B cell (primary cell): ENCODE measurements at regions not wholly inside any gene's neighbourhood (a gene's known extent, or its start where the extent isn't known, plus 50 kb on each side); places are given as distances from the start of the nearest gene placed in this dataset.

Experiments
- ATAC-seq: fragments of 200-7000 bp; cut with Tn5 transposase; one replicate; pipeline ENCODE4 v1.10.0; 2021; ENCODE audit warnings: low read depth, mild to moderate bottlenecking, moderate number of reproducible peaks, moderate library complexity
- CTCF ChIA-PET: fragments of 350-600 bp; sonication (Branson Sonifier 250); formaldehyde crosslinking; loops from one replicate; lab custom pipeline; 2021; ENCODE audit warnings: antibody characterized with exemption, inconsistent platforms; lab: Charles Lee
- POLR2A ChIA-PET: fragments of 350-600 bp; sonication (Branson Sonifier 250); formaldehyde crosslinking; loops from one replicate; lab custom pipeline; 2021; ENCODE audit warnings: antibody characterized with exemption; lab: Charles Lee
- DNase-seq: peaks from one replicate; pipeline ENCODE4 v3.0.0; 2013
- H2AFZ ChIP-seq: 2 replicates; pipeline ENCODE4 v1.6.1; 2012; ENCODE audit warnings: mild to moderate bottlenecking, low read depth, low read length; ENCODE audit not compliant: insufficient read depth, poor library complexity, severe bottlenecking
- H3K27ac ChIP-seq, 2 donors: 1 replicate in 1 of 2; 2 replicates in 1 of 2; pipeline ENCODE4 v1.5.1; 2012 to 2013; ENCODE audit warnings: low read length in 2 of 2, mild to moderate bottlenecking in 2 of 2, moderate library complexity in 1 of 2
- H3K27me3 ChIP-seq, 4 experiments: fragments of 200-600 bp in 1 of 4; sonication (generic) in 1 of 4; replicated peaks in 1 of 4; 1 replicate in 2 of 4; 2 replicates in 2 of 4; pipeline versions ENCODE4 v1.6.1 to v1.7.0; 2013 to 2016; ENCODE audit warnings: low read length in 3 of 4, mild to moderate bottlenecking in 2 of 4, mixed read lengths in 1 of 4, moderate library complexity in 1 of 4; ENCODE audit not compliant: insufficient read depth in 4 of 4, control insufficient read depth in 3 of 4; ENCODE audit errors: control extremely low read depth in 1 of 4
- H3K36me3 ChIP-seq, 2 experiments: replicated peaks in 1 of 2; 1 replicate in 1 of 2; 2 replicates in 1 of 2; pipeline versions ENCODE4 v1.6.1 to v1.7.1; 2013; ENCODE audit warnings: low read length in 1 of 2; ENCODE audit not compliant: insufficient read depth in 2 of 2, control insufficient read depth in 1 of 2; ENCODE audit errors: control extremely low read depth in 1 of 2, extremely low read depth in 1 of 2
- H3K4me1 ChIP-seq, 2 donors: fragments of 200-600 bp in 1 of 2; sonication (generic) in 1 of 2; 1 replicate in 1 of 2; 2 replicates in 1 of 2; pipeline versions ENCODE4 v1.5.1 to v1.6.1; 2013 to 2017; ENCODE audit warnings: low read length in 2 of 2; ENCODE audit not compliant: control insufficient read depth in 2 of 2, insufficient read depth in 2 of 2
- H3K4me2 ChIP-seq: replicated peaks from 2 replicates; pipeline ENCODE3; 2012; ENCODE audit warnings: mild to moderate bottlenecking, low read depth, low read length; ENCODE audit not compliant: poor library complexity, severe bottlenecking
- H3K4me3 ChIP-seq, 5 experiments: fragments of 200-600 bp in 1 of 5; sonication (generic) in 1 of 5; 1 replicate in 3 of 5; 2 replicates in 2 of 5; pipeline versions ENCODE4 v1.5.1 to v1.7.0; 2011 to 2016; ENCODE audit warnings: low read length in 4 of 5, mild to moderate bottlenecking in 4 of 5, low read depth in 2 of 5, control low read depth in 1 of 5, moderate library complexity in 1 of 5; ENCODE audit not compliant: insufficient read depth in 1 of 5; ENCODE audit errors: control extremely low read depth in 1 of 5, extremely low read depth in 1 of 5
- H3K79me2 ChIP-seq: fragments of 200-600 bp; sonication (generic); one replicate; pipeline ENCODE4 v1.6.0; 2016; ENCODE audit warnings: low read length; ENCODE audit not compliant: control insufficient read depth, insufficient read depth
- H3K9ac ChIP-seq: fragments of 200-600 bp; sonication (generic); 2 replicates; pipeline ENCODE4 v1.6.1; 2017; ENCODE audit warnings: mild to moderate bottlenecking, low read length, moderate library complexity
- H3K9me3 ChIP-seq, 3 donors: one replicate each; pipeline versions ENCODE4 v1.6.1 to v1.7.1; 2013; ENCODE audit warnings: low read length in 2 of 3; ENCODE audit not compliant: control insufficient read depth in 2 of 3, insufficient read depth in 1 of 3; ENCODE audit errors: control extremely low read depth in 1 of 3
- H4K20me1 ChIP-seq: 2 replicates; pipeline ENCODE4 v1.6.0; 2012; ENCODE audit warnings: mild to moderate bottlenecking, low read length; ENCODE audit not compliant: insufficient read depth, control insufficient read depth, poor library complexity, severe bottlenecking
- H3K27ac Mint-ChIP-seq: one replicate; pipeline ENCODE4 v1.8.0; 2021; ENCODE audit warnings: mixed read lengths
- H3K27me3 Mint-ChIP-seq: one replicate; pipeline ENCODE4 v1.8.0; 2021; ENCODE audit warnings: mixed read lengths
- H3K4me1 Mint-ChIP-seq: one replicate; pipeline ENCODE4 v1.8.0; 2021; ENCODE audit warnings: mixed read lengths
- H3K4me3 Mint-ChIP-seq: one replicate; pipeline ENCODE4 v1.8.0; 2021; ENCODE audit warnings: mixed read lengths
- H3K9me3 Mint-ChIP-seq: one replicate; pipeline ENCODE4 v1.8.0; 2022; ENCODE audit warnings: mixed read lengths; ENCODE audit not compliant: insufficient read depth
- CTCF ChIP-seq: fragments of 200-600 bp; IDR thresholded peaks from one replicate; pipeline ENCODE4 v1.8.0; 2022; ENCODE audit warnings: antibody characterized with exemption, mild to moderate bottlenecking
- EZH2 ChIP-seq: IDR thresholded peaks from 2 replicates; pipeline ENCODE4 v1.6.1; 2012; ENCODE audit warnings: borderline replicate concordance, low read depth, mild to moderate bottlenecking, moderate library complexity, low read length; ENCODE audit not compliant: insufficient read depth, poor library complexity, severe bottlenecking
- WGBS: methylation state at CpG from one replicate; pipeline ENCODE4 v1.1.5; 2013; ENCODE audit warnings: missing lambda C conversion rate; ENCODE audit not compliant: insufficient coverage; 5-methylcytosine and 5-hydroxymethylcytosine counted together
- intact Hi-C: fragments of 100-400 bp; cut with micrococcal nuclease; formaldehyde crosslinking; loops from one replicate; pipeline ENCODE4 v1.10.0; 2022

- Histone ChIP-seq H3K4me1 (no peaks in the 10 kb centered on the region), H2AFZ (no peak overlapping the region), H3K27ac (no peak overlapping the region), H3K36me3 (no peaks in the 10 kb centered on the region), H3K9ac (no peak overlapping the region), H3K79me2 (no peaks in the 10 kb centered on the region), H3K27me3 (no peaks in the 10 kb centered on the region), H3K4me3 (no peak overlapping the region), H4K20me1 (no peaks in the 10 kb centered on the region), H3K9me3 (peaks cover 0 to 24% (median 0%) of the 10 kb centered on the region in 3 donors), H3K4me2 (no peak overlapping the region)
- Mint-ChIP-seq H3K4me1 (no peaks in the 10 kb centered on the region), H3K4me3 (no peak overlapping the region), H3K27me3 (no peaks in the 10 kb centered on the region), H3K27ac (no peak overlapping the region), H3K9me3 (no peaks in the 10 kb centered on the region)
- WGBS = no CpG with 5 or more reads among the region's 1 CpG
- DNase-seq (no peak), ATAC-seq (no peak)
- POLR2A ChIA-PET = no interaction called here
- CTCF ChIA-PET = no interaction called here
- intact Hi-C loops = no loop called here
- TF ChIP-seq CTCF (no peak), EZH2 (no peak)
These were observed 102.2 kb upstream of the CELF4 start for GRCh38 chr18:37667836-37668235.

- Histone ChIP-seq H3K79me2 (no peaks in the 10 kb centered on the region), H2AFZ (no peak overlapping the region), H3K9ac (no peak overlapping the region), H3K4me2 (no peak overlapping the region), H3K9me3 (peaks cover 0 to 29% (median 0%) of the 10 kb centered on the region in 3 donors), H3K4me3 (no peak overlapping the region), H3K4me1 (no peaks in the 10 kb centered on the region), H3K36me3 (no peaks in the 10 kb centered on the region), H3K27ac (no peak overlapping the region), H3K27me3 (no peaks in the 10 kb centered on the region), H4K20me1 (no peaks in the 10 kb centered on the region)
- DNase-seq (no peak), ATAC-seq (no peak)
- no peaks in the 10 kb centered on the region for H3K27me3 Mint-ChIP-seq
- ChIA-PET POLR2A (no interaction called here), CTCF (no interaction called here)
- no peak for TF ChIP-seq CTCF
- no peak for TF ChIP-seq EZH2
- H3K4me1 Mint-ChIP-seq = no peaks in the 10 kb centered on the region
- intact Hi-C loops = no loop called here
- 14% methylated on average over 1 of the region's 1 CpG for WGBS
- H3K9me3 Mint-ChIP-seq = no peaks in the 10 kb centered on the region
- no peak overlapping the region for H3K27ac Mint-ChIP-seq
- H3K4me3 Mint-ChIP-seq = no peak overlapping the region
These were observed 101.4 kb upstream of the CELF4 start for GRCh38 chr18:37666991-37667390.
